Choroid plexus epithelial cell (primary cell): ENCODE measurements at regions not wholly inside any gene's neighbourhood (a gene's known extent, or its start where the extent isn't known, plus 50 kb on each side); places are given as distances from the start of the nearest gene placed in this dataset.

Experiments
- DNase-seq: peaks from one replicate; pipeline ENCODE4 v3.0.0-alpha.2; 2010; ENCODE audit warnings: low read depth
- H3K4me3 ChIP-seq: 2 replicates; pipeline ENCODE4 v1.5.1; 2011; ENCODE audit warnings: low read depth, mild to moderate bottlenecking, control low read depth, low read length, moderate library complexity
- CTCF ChIP-seq: conservative IDR thresholded peaks from 2 replicates; pipeline ENCODE4 v1.5.1; 2011; ENCODE audit warnings: low read depth, mild to moderate bottlenecking, control low read depth, inconsistent platforms, low read length, moderate library complexity

- H3K4me3 ChIP-seq = no peak overlapping the region
- DNase-seq = no peak
- no peak for TF ChIP-seq CTCF
These were observed 319.6 kb upstream of the ARID1B start for GRCh38 chr6:156457601-156458000.

DNA sequence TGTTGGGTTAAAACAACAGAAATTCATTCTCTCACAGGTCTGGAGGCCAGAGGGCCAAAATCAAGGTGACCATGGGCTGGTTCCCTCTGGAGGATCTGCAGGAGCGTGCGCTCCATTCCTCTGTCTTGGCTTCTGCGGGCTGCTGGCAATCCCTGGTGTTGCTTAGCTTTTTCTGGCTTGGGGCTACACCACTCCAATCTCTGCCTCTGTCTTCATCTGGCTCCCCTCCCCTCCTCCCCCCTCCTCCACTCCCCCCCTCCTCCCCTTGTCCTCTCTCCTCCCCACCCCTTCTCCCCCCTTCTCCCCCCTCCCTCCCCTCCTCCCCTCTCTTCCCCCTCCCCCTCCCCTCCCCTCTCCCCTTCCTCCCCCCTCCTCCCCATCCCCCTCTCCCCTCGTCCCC lies 321.3 kb upstream of the ARID1B start:
- DNase-seq = no peak
- no peak overlapping the region for H3K4me3 ChIP-seq
- TF ChIP-seq CTCF = no peak

- no peak for DNase-seq
- TF ChIP-seq CTCF = no peak
- H3K4me3 ChIP-seq = no peak overlapping the region
These were observed 322.3 kb upstream of the ARID1B start for GRCh38 chr6:156454867-156455266.

DNA sequence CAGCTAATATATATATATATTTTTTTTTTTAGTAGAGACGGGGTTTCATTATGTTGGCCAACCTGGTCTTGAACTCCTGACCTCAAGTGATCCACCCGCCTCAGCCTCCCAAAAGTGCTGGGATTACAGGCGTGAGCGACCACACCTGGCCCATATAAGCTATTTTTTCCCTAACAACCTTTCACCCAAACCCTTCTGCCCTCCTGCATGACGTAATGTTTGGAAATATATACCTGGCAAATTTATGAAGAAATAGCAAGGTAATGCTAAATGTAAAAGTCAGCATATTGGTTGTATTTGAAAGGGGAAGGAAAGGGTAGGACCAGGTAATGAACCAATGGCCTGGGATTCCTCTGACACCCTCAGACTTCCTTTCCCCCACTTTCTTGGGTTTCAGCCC lies 325.5 kb upstream of the ARID1B start:
- no peak for DNase-seq
- no peak for TF ChIP-seq CTCF
- H3K4me3 ChIP-seq = no peak overlapping the region

DNA sequence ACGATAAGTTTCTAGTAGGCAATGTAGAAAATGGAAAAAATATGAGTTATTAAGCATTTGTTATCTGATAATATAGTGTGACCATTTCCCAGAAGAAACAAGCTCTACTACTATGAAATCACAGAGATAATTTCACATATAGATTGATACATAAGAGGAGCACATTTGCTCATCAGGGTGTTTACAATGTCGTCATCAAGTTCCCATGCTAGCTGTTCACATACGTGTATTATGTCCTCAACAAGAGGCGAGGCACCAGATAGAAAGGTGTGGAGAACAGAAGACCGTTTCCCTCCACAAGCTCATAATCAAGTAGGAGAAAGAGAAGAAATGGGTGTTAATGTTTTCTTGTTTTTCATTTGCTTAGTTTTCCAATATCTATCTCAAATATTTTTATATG lies 326.1 kb upstream of the ARID1B start:
- TF ChIP-seq CTCF = no peak
- DNase-seq = no peak
- H3K4me3 ChIP-seq = no peak overlapping the region

GRCh38 chr6:156450421-156450820 lies 326.8 kb upstream of the ARID1B start:
- TF ChIP-seq CTCF = no peak
- DNase-seq = no peak
- no peak overlapping the region for H3K4me3 ChIP-seq

GRCh38 chr6:156449569-156449968 lies 327.6 kb upstream of the ARID1B start:
- no peak overlapping the region for H3K4me3 ChIP-seq
- DNase-seq = no peak
- TF ChIP-seq CTCF = no peak
